ENCODE measurements at regions not wholly inside any gene's neighbourhood (a gene's known extent, or its start where the extent isn't known, plus 50 kb on each side); places are given as distances from the start of the nearest gene placed in this dataset.

DNA sequence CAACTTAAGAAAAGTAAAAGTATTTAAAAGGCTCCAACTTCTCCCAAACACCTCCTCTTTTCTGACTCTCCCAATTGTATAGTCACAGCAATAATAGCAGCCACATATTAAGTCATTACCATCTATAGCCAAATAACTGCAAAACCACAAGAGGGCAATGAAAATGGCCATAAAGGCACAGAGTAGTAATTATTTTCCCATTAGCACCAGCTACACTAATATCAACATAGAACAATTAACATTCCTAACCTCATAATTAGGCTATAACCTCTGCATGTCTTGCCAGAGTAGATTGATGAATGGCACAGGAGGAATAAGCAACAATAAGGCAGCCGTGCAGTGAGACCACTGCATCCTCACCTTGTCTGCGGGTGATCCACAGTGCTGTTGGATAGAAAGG lies 226.4 kb upstream of the SERP2 start (continued):
- TF ChIP-seq HDAC2 (IDR thresholded peaks at IDR 0.05; ENCODE audit: borderline replicate concordance in 1 of 2, low read depth in 2 of 2, low read length in 2 of 2) (no peak), GABPA (IDR thresholded peaks at IDR 0.05; ENCODE audit: borderline replicate concordance, insufficient read depth, low read length) (no peak)
